ENCODE measurements at regions not wholly inside any gene's neighbourhood (a gene's known extent, or its start where the extent isn't known, plus 50 kb on each side); places are given as distances from the start of the nearest gene placed in this dataset.

- DNase-seq (ENCODE audit: insufficient read length, low spot score) (no peak), FAIRE-seq (no peak)
- TF ChIP-seq, protein P1, sequence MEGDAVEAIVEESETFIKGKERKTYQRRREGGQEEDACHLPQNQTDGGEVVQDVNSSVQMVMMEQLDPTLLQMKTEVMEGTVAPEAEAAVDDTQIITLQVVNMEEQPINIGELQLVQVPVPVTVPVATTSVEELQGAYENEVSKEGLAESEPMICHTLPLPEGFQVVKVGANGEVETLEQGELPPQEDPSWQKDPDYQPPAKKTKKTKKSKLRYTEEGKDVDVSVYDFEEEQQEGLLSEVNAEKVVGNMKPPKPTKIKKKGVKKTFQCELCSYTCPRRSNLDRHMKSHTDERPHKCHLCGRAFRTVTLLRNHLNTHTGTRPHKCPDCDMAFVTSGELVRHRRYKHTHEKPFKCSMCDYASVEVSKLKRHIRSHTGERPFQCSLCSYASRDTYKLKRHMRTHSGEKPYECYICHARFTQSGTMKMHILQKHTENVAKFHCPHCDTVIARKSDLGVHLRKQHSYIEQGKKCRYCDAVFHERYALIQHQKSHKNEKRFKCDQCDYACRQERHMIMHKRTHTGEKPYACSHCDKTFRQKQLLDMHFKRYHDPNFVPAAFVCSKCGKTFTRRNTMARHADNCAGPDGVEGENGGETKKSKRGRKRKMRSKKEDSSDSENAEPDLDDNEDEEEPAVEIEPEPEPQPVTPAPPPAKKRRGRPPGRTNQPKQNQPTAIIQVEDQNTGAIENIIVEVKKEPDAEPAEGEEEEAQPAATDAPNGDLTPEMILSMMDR (IDR thresholded peaks at IDR 0.05; ENCODE audit: insufficient read depth, missing control alignments): no peak
Observed at GRCh38 chr12:46934374-46935111, 108.7 kb upstream of the SLC38A4 start.

DNA sequence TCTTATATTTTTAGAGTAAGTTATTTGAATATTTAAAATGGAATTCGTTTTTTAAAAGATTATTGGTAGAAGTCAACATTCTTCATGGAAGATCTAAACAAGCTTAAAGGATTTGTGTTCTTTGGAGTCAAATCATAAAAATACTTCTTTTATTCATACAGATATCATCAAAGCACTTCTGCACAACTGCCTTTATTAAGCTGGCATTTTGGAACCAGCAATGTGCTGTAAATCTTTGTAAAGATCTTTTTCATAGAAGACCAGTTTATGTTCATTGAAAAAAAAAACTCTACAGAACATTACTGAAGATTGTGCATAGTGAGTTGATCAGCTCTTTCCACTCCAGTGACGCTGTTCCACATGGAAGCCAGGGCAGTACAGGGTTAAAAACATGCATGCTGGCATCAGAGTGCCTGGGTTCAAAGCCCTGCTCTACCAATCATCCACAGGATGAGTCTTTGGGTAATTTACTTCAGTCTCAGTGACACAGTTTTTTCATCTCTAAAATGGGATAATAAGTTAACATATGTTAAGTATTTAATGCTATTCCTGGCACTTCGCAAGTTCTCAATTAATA lies 109.6 kb upstream of the SLC38A4 start:
- DNase-seq (ENCODE audit: insufficient read length, low spot score) (no peak), FAIRE-seq (no peak)
- TF ChIP-seq, protein P1 (IDR thresholded peaks at IDR 0.05; ENCODE audit: insufficient read depth, missing control alignments): no peak

DNA sequence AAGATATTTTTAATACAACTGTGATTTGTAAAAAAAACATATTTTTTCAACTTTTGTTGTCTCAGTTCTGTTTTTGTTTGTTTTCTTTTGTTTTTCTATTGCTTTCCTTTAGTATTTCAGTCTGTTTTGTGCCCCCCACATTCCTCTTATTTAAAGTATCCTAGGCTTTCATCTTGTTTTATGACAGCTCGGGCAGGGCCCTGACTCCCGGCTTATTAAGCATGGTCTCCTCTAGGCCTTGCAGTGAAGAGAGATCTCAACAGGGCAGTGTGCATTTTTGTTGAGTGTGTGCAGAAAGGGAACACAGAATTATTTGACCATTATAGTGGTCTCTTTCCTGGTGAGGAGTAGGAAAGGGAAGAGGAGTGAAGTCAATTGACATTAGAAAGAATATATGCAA lies 110.2 kb upstream of the SLC38A4 start:
- TF ChIP-seq, protein P1 (IDR thresholded peaks at IDR 0.05; ENCODE audit: insufficient read depth, missing control alignments): no peak
- FAIRE-seq (no peak), DNase-seq (ENCODE audit: insufficient read length, low spot score) (no peak)

- TF ChIP-seq, protein P1 (IDR thresholded peaks at IDR 0.05; ENCODE audit: insufficient read depth, missing control alignments): no peak
- DNase-seq (ENCODE audit: insufficient read length, low spot score) (no peak), FAIRE-seq (no peak)
Observed at GRCh38 chr12:46938071-46938678, 112.4 kb upstream of the SLC38A4 start.

DNA sequence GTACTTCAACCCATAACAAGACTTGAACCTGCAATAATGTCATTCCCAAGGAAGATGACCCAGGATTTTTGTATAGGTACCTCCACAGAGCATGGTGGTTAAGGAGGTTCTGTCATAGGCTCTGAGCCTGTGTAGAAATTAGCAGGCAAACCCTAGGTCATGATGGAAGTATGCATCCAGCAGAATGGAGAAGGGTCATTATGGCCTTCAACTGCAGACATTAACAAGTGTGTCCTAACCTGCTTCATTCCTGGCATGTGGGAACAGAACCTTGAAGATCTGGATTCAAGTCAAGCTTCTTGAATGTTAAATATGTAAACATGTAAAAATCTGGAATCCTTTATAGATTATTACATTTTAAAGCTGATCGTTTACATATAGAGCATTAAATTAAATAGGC lies 116.2 kb upstream of the SLC38A4 start:
- TF ChIP-seq, protein P1 (IDR thresholded peaks at IDR 0.05; ENCODE audit: insufficient read depth, missing control alignments): no peak
- DNase-seq (ENCODE audit: insufficient read length, low spot score) (no peak), FAIRE-seq (no peak)

GRCh38 chr12:46942579-46942978 lies 116.8 kb upstream of the SLC38A4 start:
- DNase-seq (ENCODE audit: insufficient read length, low spot score) (no peak), FAIRE-seq (no peak)
- TF ChIP-seq, protein P1 (IDR thresholded peaks at IDR 0.05; ENCODE audit: insufficient read depth, missing control alignments): no peak

GRCh38 chr12:46944088-46944487 lies 118.3 kb upstream of the SLC38A4 start:
- TF ChIP-seq, protein P1 (IDR thresholded peaks at IDR 0.05; ENCODE audit: insufficient read depth, missing control alignments): no peak
- no peak for DNase-seq (ENCODE audit: insufficient read length, low spot score)
- no peak for FAIRE-seq
